C4-2B (cell line): ENCODE measurements at regions not wholly inside any gene's neighbourhood (a gene's known extent, or its start where the extent isn't known, plus 50 kb on each side); places are given as distances from the start of the nearest gene placed in this dataset.

ENCODE experiments used
- ZFX ChIP-seq: fragments of 450-650 bp; IDR thresholded peaks from 2 replicates; pipeline ENCODE4 v1.6.1; 2017
- TF ChIP-seq, protein P1 (sequence below): fragments of 450-650 bp; conservative IDR thresholded peaks from 2 replicates; pipeline ENCODE4 v1.5.1; 2017; ENCODE audit warnings: mild to moderate bottlenecking

DNA sequence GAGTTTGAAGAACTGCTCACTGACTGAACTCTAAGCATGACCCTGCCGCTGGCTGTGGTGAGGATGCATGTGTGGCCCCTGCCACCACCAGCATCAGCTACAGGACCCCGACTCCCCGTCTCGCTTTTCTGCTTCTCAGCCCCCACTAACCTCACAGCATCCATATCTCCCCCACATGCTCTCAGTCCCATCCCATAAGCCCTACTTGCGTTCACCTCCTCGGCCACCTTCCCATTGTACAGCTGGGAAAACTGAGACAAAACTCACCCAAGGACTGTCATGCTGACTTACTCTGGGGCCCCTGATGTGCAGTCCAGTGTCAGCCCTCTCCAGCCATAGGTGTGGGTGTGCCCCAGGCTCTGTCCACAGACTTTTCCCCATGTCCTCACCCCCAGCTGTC, 104.2 kb upstream of the SH3BP4 start:
- TF ChIP-seq, protein P1, sequence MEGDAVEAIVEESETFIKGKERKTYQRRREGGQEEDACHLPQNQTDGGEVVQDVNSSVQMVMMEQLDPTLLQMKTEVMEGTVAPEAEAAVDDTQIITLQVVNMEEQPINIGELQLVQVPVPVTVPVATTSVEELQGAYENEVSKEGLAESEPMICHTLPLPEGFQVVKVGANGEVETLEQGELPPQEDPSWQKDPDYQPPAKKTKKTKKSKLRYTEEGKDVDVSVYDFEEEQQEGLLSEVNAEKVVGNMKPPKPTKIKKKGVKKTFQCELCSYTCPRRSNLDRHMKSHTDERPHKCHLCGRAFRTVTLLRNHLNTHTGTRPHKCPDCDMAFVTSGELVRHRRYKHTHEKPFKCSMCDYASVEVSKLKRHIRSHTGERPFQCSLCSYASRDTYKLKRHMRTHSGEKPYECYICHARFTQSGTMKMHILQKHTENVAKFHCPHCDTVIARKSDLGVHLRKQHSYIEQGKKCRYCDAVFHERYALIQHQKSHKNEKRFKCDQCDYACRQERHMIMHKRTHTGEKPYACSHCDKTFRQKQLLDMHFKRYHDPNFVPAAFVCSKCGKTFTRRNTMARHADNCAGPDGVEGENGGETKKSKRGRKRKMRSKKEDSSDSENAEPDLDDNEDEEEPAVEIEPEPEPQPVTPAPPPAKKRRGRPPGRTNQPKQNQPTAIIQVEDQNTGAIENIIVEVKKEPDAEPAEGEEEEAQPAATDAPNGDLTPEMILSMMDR, result no peak
- no peak for TF ChIP-seq ZFX
